Upper lobe of left lung (tissue), 4 donors: ENCODE measurements at regions not wholly inside any gene's neighbourhood (a gene's known extent, or its start where the extent isn't known, plus 50 kb on each side); places are given as distances from the start of the nearest gene placed in this dataset.

ENCODE experiments used
- POLR2A ChIP-seq, 4 donors: fragments of 450-650 bp; IDR thresholded peaks; one replicate each; pipeline ENCODE4 v1.5.1; 2016 to 2017; ENCODE audit warnings: antibody characterized with exemption in 4 of 4, mild to moderate bottlenecking in 2 of 4
- POLR2AphosphoS5 ChIP-seq, 2 donors: sonication (generic); formaldehyde crosslinking; IDR thresholded peaks; one replicate each; pipeline ENCODE4 v1.5.1; 2017; ENCODE audit warnings: antibody characterized with exemption in 2 of 2

GRCh38 chr12:114479831-114480230 is 73.9 kb upstream of the TBX5 start:
- TF ChIP-seq POLR2AphosphoS5 (IDR thresholded peaks at IDR 0.05) (no peak), POLR2A (IDR thresholded peaks at IDR 0.05) (no peak)
